Stimulated activated CD8-positive, alpha-beta memory T cell treated with anti-CD3 and anti-CD28 coated beads, Interleukin-4, amount 100 ng/mL, for 1 hour (primary cell): ENCODE measurements at regions not wholly inside any gene's neighbourhood (a gene's known extent, or its start where the extent isn't known, plus 50 kb on each side); places are given as distances from the start of the nearest gene placed in this dataset.

Experiments
- DNase-seq, 2 donors: peaks; one replicate each; pipeline ENCODE4 v3.0.0-alpha.2; 2020; ENCODE audit warnings: low read depth in 2 of 2, low spot score in 1 of 2

GRCh38 chr12:116381240-116381743 is 103.8 kb upstream of the MED13L start:
- no peak for DNase-seq

DNA sequence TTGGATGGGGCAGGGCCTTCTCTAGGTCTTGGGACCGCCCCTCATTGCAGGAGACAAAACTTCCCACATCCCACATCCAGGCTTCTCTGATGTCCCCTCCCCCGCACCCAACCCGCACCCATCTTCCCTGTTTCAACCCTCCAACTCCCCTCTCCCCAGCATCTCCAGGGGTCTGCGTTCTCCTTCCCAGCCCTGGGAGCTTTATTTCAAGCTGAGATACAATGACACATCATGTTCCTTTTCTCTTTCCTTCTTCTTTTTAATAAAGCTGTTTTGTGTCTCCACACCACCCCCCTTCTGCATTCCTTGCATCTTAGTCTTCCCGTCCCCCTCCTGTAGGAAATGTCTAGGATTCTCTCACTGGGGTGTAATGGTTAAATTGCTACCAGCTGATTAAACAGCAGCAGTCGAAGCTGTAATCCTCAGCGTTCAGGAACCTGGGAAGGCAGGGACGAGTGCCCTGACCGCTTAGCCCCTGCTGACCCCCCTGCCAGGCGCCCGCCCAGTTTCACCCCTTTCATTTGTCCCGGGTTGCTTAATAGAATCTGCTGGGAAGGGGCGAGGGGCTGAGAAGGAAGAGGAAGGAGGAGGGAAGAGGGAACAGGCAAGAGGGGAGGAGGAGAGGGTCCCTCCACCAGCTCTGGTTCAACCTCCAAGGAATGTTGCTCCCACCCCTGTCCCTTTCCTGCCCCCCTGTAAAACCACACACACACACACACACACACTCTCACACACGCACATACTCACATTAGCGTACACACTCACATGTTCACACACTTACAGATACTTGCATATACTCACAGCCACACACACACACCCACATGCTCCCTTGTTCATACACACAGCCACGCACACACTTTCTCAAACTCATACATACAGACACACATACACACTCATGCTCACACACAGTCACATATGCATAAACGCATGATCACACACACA is 104.5 kb upstream of the MED13L start:
- DNase-seq: no peak

DNA sequence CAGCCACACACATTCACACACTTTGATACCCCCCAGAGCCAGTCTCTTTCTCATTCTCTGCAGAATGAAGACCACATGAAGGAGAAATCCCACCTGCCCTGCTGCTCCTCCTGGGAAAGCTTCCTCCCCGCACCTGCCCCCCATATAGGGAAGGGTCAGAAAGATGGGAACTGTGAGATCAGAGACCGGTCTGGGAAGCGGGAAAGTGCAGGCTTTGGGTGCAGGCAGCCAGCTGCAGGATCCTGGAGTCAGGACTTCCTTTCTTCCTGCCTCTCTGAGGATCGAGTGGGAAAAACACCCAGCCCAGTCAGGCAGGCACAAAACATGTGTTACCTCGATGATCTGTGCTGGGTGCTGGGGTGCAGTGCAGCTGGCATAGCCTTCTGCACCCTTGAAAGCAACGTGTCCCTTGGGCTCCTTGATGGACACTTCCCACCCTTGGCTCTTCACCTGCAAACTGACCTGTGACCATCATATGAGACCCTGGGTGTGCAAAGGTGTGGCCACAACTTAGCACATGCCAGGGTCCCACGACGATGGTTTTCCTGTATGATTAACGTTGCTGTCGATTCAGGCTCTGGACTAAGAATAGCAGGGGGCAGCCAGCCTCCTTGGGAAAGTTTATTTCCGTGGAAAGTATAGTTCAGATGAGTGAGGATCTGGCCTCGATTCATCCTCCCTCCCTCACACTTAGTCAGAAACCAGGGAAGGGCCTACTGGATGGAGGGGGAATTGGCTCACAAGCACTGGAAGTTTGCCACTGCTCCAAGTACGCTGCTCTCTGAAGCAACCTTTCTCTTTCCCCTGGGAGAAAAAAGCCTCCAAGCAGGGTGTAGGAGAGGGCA is 105.4 kb upstream of the MED13L start:
- DNase-seq: no peak

GRCh38 chr12:116384175-116384574 is 106.7 kb upstream of the MED13L start:
- DNase-seq: no peak

GRCh38 chr12:116384691-116385485 is 107.4 kb upstream of the MED13L start:
- DNase-seq: no peak

GRCh38 chr12:116385486-116386217 is 108.2 kb upstream of the MED13L start:
- no peak for DNase-seq

GRCh38 chr12:116389326-116389725 is 111.8 kb upstream of the MED13L start:
- no peak for DNase-seq

- DNase-seq: no peak
Measured at GRCh38 chr12:116389990-116390389, 112.5 kb upstream of the MED13L start.

DNA sequence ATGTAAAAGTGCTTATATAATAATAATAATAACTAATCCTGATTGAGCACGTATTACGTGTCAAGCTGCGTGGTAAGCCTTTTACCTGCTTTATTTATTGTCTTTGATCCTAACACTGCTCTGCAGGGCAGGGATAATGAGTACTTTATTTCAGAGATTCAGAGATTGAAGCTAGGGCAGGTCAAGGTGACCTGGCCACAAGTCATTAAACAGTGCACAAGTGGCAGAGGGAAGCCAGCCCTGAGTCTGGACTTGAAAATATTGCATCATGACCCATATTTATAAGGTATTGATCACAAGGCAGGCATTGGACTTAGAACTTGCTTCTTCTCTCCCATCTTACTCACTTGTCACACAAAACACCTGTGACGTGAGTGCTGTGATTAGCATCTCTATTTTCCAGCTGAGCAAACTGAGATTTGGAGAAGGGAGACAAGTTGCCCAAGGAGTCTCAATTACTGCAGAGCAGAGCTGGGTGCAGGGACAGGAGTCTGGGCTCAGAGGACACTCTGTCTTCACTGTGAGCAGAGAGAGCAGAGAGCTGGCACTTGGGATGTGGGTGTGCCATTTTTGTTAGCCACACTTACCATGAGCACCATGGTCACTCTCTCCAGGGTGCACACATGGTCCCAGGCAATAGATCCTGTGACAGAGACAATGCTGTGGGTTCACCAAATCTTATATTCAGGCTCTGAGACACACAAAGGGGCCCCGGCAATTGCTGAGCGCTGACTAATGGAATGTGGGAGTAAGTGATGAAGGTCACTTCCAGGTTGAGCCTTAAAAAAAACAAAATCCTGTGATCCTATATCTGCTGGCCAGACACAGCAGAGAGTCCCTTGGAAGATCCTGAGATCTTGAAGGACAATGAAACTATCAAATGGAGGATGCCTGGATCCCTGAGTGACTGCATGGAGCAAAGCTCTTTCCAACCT is 113.2 kb upstream of the MED13L start:
- DNase-seq: no peak

- DNase-seq: no peak
Measured at GRCh38 chr12:116391501-116391900, 114.0 kb upstream of the MED13L start.

- no peak for DNase-seq
Measured at GRCh38 chr12:116392061-116392460, 114.6 kb upstream of the MED13L start.

DNA sequence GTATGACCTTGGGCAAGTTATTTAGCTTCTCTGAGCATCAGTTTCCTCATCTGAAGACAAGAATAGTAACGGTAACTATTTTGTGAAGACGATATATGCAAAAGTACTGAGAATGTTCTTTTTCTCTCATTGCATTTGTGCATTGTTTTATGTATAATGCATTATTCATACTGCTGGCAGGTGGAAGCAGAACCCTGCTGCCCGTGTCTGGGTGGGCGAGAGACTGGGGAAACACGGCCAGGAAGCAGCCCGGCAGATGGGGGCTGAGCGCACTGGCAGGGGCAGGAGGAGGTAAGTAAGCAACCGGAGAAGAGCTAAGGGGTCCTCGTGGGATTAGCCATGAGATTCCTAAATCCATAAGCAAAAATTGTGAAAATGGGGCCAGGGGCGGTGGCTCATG is 115.8 kb upstream of the MED13L start:
- DNase-seq: no peak

- no peak for DNase-seq
Measured at GRCh38 chr12:116393859-116394650, 116.6 kb upstream of the MED13L start.

DNA sequence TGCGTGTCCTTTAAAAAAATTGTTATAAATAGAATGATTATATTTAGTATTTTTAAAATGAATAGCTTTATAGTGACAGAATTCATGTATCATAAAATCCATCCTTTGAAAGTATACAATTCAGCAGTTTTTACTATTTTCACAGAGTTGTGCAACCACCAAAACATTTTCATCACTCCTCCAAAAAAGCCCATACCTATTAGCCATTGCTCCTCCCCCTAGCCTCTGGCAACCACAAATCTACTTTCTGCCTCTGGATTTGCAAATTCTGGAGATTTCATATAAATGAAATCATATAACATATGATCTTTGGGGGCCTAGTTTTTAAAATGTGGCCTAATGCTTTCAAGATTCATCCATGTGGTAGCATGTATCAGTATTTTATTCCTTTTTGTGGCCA is 117.9 kb upstream of the MED13L start:
- DNase-seq: no peak

- no peak for DNase-seq
Measured at GRCh38 chr12:116397148-116397547, 119.7 kb upstream of the MED13L start.

DNA sequence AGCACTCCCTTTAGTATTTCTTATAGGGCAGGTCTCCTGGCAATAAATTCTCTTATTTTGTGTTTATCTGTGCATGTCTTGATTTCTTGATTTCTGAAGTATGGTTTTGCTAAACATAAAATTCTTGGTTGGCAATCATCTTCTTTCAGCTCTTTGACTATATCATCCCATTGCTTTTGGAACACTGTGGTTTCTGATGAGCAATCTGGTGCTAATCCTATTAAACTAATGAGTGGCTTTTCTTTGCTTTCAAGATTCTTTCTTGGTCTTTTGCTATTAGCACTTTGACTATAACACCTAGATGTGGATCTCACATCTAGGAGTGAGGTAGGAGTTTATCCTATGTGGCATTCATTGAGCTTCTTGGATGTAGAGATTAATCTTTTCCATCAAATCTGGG is 120.7 kb upstream of the MED13L start:
- no peak for DNase-seq

- no peak for DNase-seq
Measured at GRCh38 chr12:116399055-116399454, 121.6 kb upstream of the MED13L start.

DNA sequence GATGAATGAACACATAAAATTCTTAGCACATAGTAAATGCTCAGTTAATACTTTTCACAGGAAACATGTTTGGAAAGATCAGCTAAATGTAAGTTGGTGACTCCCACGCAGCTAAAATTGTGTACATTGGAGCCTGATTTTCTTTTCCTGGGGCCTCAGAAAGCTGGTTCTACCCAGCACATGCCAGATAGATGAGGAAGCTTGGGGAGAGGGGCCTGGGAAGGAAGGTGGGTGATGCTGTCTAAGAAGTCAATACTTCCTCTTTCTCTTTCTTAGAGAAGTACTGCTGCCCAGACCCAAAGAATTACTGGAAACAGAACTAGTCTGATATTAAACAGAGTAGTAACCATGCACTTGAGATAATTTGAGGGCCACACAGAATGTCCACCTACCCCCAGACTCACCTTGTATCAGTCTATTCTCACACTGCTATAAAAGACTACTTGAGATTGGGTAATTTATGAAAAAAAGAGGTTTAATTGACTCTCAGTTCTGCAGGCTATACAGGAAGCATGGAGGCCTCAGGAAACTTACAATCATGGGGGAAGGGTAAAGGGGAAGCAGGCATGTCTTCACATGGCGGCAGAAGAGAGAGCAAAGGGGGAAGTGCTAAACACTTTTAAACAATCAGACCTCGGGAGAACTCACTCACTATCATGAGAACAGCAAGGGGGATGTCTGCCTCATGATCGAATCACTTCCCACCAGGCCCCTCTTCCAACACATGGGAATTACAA is 123.3 kb upstream of the MED13L start:
- DNase-seq: no peak
